Left lobe of liver (tissue), 2 donors: ENCODE measurements at regions not wholly inside any gene's neighbourhood (a gene's known extent, or its start where the extent isn't known, plus 50 kb on each side); places are given as distances from the start of the nearest gene placed in this dataset.

Source experiments
- ATAC-seq: fragments of 200-7000 bp; cut with Tn5 transposase; one replicate; pipeline ENCODE4 v1.9.1; 2020; ENCODE audit warnings: mild to moderate bottlenecking, moderate library complexity
- DNase-seq: peaks from one replicate; pipeline ENCODE4 v3.0.0-alpha.2; 2020; ENCODE audit warnings: low spot score
- donor health status: DM: no; HTN: no; CAD: no; lungs with moderate emphysema.
- donor health status: DM: no; HTN: yes; CAD: no.

DNA sequence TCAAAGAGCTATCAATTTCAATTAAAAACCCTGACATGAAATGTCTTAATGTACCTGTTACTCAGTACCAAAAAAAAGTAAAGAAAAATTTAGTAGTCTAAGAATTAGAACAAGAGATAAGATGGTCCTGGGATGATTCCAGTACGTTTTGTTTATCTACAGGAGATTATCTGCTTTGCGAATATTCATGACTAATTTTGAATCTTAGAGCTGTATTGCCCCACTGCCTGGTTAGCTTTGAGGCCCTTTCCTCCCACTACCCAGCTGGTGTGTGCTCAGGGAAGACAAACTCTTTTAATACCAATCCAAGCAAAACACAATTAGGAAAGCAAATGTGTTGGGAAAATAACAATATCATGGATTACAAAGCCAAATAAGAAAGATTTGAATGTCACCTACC is 263.5 kb downstream of the FOXG1 start:
- ATAC-seq, result no peak
- DNase-seq, result no peak

DNA sequence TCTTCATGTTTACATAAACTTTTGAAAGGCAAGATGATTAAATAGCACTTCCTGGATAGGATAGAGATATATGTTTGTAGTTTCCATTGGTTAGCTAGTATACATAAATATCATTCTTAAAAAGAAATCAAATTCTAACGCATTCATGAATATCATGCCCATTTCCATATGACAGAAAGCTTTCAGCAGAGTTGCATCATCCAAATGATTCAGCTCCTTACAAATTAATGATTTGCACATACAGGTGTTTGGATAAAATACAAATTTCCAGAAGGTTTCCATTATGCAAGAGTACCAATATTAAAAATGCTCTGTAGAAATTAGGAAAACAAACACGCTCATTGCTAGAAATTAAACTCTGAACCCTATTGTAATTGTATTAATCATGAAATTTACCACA is 264.4 kb downstream of the FOXG1 start:
- ATAC-seq, result no peak
- DNase-seq, result no peak

DNA sequence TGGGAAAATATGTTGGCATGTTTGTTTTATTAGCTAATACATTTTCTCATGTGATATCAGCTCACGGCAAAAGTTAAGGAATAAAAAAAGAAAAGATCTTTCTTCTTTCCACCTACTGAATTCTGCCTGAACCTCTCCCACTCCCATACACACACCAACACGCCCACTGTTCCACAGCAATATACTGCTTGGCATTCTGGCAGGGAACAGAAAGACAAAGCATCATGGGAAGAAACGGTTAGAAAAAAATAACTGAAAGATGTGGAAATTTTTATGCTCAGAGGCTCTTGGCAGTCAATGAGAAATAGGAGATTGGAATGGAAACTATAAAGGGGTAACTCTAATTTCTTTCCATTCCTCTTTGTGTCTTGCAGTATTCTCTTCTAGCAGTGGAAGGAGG is 268.5 kb downstream of the FOXG1 start:
- DNase-seq, result no peak
- ATAC-seq, result no peak

DNA sequence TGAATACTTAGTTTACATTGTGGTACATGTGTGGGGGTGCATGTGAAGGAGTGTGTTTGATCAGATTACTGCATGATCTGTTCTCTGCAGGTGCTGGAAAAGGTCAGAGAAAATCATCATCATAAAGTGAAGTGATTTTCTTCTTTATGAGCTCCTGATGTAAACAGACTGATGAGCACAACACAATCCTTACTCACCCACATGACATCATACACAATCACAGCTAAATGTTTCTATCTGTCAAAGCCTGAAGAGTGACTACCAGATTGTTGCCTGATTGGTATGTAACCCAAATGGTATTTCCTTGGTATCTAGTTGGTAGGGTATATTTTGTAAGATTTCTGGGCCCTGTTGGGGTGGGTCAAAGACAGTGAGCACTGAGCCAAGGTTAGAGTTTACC is 270.8 kb downstream of the FOXG1 start:
- DNase-seq, result no peak
- no peak for ATAC-seq

DNA sequence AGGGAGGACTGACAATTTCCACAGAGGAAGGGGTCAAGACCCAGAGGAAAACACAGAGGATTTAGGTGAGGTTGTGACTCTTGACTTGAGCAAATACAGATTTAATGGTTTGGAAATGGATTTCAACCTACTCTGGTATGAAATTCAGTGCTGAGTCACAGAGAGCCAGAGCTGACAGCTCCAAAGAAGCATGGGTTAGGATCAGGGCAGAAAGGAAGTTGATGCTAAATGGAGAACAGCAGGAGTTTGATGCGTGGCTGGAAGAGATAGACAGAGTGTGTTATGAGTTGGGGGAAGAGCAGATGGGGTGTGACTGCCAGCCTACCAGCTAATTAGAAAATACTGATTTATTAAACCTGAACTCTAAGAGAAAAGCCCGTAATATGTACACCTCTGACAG is 272.6 kb downstream of the FOXG1 start:
- DNase-seq, result no peak

DNA sequence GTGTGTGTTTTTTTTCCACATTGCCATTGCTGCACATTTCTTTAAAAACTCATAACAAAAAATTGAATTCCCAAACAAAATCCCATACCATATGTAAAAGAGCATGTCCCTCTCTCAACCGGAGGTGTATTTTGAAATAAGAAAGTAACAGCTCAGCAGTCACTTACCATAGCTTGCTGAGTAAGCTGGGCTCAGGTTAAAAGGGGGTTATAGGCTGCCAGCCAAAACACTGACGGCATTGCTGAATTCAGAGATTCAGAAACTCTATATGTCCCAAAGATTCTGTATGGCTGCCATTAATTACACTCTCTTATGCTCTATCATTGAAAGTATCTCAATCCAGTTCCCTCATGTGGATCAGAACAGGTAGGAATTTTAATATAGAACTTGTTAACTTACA is 276.0 kb downstream of the FOXG1 start:
- DNase-seq (no peak), ATAC-seq (no peak)

More for the DNA sequence above, 272.6 kb downstream of the FOXG1 start:
- ATAC-seq, result no peak

DNA sequence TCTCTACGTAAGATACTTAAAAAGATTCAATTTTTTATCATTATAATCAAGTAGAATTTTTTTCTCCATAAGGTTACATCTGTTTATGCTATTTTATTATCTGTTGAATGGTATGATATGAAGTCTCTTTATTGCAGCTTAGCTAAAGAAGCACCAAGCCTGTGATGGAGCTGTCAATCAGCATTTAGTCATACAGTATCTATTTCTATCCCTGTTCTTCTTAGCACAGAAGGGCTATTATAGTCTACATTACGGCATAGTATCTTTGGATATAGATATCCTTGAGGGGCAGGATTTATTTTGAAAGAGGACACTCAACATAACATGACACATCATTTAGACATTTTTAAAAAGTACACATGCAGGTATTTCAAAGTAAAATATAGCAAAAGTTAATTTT is 277.1 kb downstream of the FOXG1 start:
- ATAC-seq (no peak), DNase-seq (no peak)

DNA sequence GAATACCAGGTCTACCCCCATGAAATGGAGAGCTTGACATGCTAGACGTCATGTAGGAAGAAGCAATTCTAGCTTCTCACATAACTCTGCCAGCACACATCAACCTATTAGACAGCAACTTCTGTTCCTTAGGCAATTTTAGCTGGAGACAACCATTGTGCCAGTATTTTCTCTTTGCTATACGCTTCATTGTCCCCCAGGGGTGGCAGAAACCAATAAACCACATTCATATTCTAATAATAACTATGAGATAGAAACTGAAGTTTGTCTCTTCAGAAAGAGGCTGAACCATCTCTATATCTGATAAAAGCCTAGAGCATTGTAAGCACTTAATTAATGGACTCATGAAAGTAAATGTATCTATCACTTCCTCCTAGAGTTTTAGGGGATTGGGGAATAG is 278.6 kb downstream of the FOXG1 start:
- ATAC-seq (no peak), DNase-seq (no peak)

DNA sequence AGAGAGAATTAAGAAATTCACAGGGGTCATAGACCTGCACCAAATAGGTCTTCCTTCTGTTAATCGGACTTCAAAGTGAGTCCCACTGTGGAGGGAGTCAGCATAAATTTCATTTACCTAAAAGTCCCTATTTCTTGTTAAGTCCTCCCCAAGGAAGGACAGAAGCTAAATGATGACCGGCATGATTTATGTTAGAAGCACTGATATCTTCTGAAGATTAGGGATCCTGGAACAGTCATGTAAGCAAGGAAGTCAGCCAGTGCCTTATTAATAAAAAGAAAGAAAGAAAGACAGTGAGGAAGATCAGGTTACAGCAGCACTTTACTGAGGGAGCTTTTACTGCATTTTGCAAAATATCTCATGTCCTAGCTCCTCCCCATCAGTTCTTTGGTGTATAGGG is 287.5 kb downstream of the FOXG1 start:
- ATAC-seq (no peak), DNase-seq (no peak)

DNA sequence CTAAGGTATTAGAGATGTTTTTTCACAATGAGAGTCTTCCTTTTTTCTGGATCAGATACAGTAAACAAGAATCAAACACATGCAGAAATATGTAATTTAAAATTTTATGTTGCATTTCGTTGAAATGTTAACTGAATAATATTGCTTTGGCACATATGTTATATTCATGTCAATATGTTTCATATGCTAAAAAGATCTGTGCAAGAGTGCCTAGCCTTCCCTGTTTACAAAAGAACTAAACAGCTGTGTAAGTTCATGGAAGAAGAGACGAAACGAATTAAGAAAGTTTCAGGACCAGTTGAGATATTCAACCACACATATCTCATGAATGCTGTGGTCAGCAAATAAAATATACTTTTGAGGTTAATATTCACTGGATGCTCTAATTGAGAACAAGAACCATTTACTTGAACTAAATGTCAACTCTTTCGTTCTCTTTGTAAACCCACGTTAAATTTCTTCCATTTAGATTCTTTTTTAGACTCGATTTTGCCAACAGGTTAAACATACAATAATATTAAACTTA is 289.5 kb downstream of the FOXG1 start:
- ATAC-seq (no peak), DNase-seq (no peak)

DNA sequence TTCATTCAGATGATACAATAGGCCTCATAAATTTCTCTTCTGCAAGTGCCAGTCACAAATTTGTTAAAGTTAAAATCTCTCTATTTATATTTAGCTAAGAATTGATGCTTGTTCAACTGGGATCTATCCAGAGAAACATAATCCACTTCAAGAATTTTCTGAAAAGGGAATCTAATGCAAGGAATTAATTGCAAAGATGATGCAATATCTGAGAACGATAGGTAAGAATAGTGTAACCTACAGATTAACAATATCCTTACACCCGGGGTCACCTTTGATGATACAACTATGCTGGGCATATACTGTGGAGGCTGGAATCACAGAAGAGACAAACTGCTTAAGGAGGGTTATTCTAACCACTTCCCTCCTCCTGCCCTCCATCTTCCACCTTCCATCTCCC is 295.1 kb downstream of the FOXG1 start:
- DNase-seq, result no peak
- no peak for ATAC-seq

DNA sequence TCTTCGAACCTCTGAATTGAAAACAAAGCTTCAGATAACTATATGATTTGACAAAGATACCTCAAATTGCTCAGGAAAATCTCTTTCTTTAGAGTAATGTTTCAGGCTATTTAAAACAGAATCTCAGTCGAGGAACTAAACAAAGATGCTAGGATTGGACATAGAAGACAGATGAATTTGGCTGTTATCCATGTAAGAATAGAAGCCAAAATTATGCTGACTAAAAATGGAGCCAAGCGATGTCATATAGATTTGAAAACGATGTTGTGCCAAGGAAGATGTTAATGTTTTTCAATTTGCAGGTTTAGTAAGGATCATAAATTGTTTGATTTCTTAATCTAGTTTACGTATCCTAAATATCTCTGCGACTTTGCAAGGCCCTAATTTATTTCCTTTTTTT is 295.9 kb downstream of the FOXG1 start:
- ATAC-seq (no peak), DNase-seq (no peak)

DNA sequence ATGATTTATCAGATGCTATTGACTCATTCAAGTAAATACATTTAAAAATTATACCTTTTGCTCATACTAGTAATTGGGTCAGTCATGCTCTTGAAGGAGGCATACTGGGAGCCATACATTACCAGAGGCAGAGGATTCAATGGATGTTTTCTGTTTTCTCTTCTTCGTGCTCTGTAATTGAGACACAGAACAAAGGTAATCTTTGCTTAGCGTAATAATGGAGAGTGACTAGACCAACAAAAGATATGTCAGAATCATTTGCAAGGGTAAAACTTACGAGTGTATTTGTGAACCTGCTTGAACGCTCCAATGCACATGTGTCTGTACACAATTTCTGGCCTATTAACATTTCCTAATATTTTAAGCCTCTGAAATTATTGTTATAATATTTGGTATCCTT is 296.4 kb downstream of the FOXG1 start:
- ATAC-seq (no peak), DNase-seq (no peak)

DNA sequence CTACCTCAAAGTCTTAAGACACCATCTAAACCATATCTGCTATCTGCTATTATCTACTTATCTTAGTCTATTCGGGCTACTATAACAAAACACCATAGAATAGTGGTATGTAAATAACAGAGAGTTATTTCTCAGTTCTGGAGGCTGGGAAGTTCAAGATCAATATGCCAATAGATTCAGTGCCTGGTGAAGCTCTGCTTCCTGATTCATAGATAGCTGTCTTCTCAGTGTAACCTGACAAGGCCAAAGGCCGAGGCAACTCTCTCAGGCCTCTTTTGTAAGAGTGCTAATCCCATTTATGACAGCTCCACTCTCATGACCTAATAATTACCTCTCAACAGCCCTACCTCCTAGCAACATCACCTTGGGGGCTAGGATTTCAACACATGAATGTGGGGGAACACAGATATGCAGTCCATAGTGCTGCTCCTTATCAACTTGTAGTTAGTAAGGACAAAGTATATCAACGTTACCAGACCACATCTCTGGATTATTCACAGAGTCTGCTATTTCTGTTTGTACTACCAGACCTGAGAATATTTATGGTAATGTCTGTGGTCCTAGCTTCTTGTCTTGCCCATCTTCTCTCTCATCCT is 297.8 kb downstream of the FOXG1 start:
- ATAC-seq, result no peak

DNA sequence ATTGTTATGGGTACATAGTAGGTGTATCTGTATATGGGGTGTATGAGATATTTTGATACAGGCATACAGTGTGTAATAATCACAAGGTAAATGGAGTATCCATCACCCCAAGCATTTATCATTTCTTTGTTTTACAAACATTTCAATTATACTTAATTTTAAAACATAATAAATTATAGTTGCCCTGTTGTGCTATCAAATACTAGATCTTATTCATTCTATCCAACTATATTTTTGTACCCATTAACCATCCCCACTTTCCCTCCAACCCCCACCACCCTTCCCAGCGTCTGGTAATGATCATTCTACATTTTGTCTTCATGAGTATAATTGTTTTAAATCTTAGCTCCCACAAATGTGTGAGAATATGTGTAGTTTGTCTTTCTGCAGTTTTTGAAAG is 302.6 kb downstream of the FOXG1 start:
- DNase-seq (no peak), ATAC-seq (no peak)

More for the DNA sequence above, 297.8 kb downstream of the FOXG1 start:
- no peak for DNase-seq

DNA sequence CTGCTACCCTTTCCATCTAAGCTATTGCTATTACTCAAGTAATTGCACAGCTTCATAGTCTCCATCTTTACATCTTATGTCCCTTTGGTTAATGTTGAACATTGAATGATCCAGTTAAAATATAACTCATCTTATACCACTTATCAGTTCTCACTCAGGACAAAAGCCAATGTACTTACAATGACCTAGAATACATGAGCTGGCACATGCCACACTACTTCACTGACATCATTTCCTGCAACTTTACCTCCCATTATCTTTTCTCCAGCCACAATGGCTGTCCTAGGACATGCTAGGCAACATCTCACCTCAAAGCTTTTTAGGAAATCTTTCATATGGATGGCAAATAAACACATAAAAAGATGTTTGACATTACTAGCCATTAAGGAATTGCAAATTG is 309.2 kb downstream of the FOXG1 start:
- ATAC-seq (no peak), DNase-seq (no peak)

DNA sequence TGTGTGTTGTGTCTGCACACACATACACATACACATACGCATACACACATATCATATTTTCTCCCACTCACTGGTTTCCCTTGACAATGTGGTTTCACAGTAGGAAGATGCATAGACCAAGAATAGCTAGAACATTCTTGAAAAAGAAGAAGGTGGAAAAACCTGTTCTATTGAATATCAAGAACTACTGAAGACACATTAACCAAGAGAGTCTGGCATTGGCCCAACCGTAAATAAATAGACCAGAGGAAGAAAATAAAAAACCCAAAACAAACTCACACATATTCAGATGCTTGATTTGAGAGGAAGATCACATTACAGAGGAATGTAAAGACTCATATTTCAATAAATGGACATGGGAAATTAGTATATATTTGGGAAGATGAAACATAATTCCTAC is 311.3 kb downstream of the FOXG1 start:
- ATAC-seq (no peak), DNase-seq (no peak)

DNA sequence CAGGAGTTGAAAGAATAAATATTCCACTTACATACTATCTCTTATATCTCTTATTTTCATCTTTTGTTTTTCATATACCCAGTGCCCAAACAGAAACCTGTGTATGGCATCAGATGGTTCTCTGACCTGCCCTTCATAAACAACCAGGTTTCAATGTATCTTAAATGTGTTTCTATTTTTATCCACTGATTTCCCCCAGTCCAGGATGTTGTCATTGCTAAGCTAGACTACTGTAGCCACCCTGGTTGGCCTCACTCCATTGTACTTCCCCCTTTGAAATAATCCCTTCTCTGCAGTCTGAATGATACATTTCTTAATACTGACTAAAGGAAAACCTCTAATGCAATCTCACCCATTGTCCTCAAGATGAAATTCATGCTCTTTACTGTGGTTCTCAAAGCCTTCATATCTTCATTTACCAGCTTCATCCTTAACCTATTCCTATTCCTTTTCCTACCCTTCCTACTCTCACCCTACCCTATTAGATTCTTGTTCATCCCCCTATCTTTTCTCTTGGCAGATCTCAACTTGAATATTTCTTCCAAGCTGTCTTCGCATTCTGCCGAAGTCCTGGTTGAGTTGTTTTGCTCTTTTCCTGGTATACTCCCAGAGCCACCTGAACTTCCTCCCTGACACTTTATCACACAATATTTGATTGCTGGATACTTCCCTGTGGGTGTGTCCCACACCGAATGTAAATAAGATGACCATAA is 312.4 kb downstream of the FOXG1 start:
- no peak for ATAC-seq
- no peak for DNase-seq

DNA sequence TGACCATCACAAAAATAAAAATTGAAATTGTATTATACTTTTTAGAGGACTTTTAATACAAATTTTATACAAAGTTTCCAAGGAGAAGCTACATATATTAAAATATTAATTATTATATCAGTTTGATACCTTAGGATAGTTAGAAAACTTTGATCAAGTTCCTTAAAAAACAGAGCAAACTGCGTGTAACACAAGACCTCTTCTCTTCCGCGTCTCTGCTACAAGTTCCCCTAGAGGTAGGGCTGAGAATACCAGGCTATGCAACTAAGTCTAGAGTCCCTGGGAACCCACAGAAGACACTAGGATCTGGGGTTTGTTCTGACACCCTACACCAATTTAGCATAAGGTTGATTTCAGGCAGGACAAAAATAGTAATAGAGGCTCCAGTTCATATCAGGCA is 319.0 kb downstream of the FOXG1 start:
- ATAC-seq (peak; percentile 42), DNase-seq (no peak)

DNA sequence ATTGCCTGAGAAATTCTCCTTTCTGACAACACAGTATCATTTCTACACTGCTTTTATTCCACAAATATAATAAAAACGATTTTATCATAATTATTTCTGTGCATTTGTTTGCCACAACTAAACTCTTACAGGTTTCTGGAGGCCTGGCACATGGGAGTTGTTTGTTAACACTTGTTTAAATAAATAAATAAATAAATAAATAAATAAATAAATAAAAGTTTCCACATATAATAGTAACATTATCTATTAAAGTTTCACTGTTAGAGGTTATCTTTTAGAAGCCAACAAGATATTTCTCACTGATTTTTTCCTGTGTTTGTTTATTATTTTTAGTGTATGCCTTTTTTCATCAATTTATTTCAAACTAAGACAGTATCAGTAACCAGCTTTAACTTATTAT is 323.3 kb downstream of the FOXG1 start:
- no peak for ATAC-seq

DNA sequence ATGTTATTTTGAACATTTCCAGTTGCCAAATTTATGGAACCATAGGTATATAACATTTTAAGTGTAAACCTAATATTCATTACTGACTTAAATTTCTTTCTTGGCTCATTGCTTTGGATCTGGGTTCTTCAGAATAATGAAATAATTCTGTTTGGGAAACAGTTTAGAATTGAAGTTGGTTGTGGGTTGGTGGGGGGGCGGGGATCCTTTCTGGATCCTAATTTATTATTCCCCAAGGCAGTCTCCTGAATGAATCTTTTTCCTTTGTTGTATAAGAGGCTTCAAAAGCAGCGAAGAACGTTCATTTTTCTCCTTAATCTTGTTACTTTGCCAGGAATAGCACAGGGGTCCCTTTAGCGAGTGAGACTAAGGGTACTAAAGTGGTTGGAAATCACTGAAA is 325.5 kb downstream of the FOXG1 start:
- DNase-seq (no peak), ATAC-seq (no peak)

More for the DNA sequence above, 323.3 kb downstream of the FOXG1 start:
- no peak for DNase-seq

DNA sequence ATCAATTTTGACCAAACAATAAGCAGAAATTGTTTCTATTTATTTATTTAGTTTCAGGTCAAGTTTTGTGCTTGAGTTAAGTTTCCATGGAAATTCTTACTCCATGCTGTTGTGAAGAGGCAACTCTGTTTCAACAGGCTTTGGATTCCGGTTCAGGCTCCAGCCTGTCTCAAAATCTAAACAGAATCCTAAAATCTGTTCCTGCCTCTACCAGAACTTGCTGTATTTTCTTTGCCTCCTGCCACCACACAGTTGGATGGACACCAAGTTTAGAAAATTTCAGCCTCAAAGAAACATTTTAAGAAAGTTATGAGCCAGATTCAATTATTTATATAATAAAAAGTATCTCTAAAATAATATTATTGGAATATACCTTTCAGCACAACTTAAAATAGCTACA is 330.9 kb downstream of the FOXG1 start:
- DNase-seq (no peak), ATAC-seq (no peak)

DNA sequence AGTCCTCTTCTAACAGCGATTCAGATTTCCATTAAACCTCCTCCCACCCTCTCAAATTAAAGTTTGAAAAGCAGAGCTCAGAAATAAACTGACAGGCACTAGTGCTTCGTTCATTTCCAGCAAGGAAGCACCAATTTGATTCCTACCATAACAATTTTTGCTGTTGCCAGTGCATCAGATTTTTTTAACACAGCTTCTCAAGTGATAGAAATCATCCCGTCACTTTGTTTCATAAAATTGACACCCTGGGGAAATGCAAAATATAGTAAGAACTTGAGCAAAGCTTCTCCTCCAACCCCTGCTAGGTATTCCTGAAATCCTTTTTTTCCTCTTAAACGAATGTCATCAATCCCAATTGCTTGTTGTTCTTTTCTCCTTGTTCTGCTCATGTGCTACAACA is 332.1 kb downstream of the FOXG1 start:
- DNase-seq, result no peak
- no peak for ATAC-seq
